ENCODE measurements at regions not wholly inside any gene's neighbourhood (a gene's known extent, or its start where the extent isn't known, plus 50 kb on each side); places are given as distances from the start of the nearest gene placed in this dataset.

DNA sequence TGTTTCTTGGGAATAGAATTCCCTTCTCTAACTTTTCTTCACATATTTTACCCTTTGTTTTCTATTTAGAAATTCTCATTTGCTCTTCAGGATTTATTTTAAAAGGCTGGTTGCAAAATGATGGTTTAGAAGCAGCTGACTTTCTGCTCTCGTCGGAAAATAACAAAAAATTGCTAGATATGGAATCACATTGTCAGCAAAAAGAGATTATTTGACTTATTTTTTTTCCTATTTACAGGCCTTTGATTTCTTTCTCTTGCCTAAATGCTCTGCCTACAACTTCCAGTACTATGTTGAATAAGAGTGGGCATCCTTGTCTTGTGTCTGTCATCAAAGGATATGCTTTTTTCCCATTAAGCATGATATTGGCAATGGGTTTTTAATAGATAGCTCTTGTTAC is 1619.1 kb upstream of the ACO1 start (continued):
- TF ChIP-seq SP4 (IDR thresholded peaks at IDR 0.05; ENCODE audit: low read length) (no peak), POU5F1 (IDR thresholded peaks at IDR 0.05; ENCODE audit: low read depth, low read length) (no peak), KDM1A (IDR thresholded peaks at IDR 0.05; ENCODE audit: borderline replicate concordance, low read length) (no peak), CREB1 (IDR thresholded peaks at IDR 0.05) (no peak), BRCA1 (IDR thresholded peaks at IDR 0.05; ENCODE audit: low read depth, low read length) (no peak)
